Epithelial cell of proximal tubule (primary cell): ENCODE measurements at regions not wholly inside any gene's neighbourhood (a gene's known extent, or its start where the extent isn't known, plus 50 kb on each side); places are given as distances from the start of the nearest gene placed in this dataset.

ENCODE experiments used
- DNase-seq: peaks from one replicate; pipeline ENCODE4 v3.0.0-alpha.2; 2011; ENCODE audit warnings: low read depth
- H3K4me3 ChIP-seq: 2 replicates; pipeline ENCODE4 v1.5.1; 2011; ENCODE audit warnings: low read depth, mild to moderate bottlenecking, low read length
- TF ChIP-seq, protein P1 (sequence below): conservative IDR thresholded peaks from 2 replicates; pipeline ENCODE4 v1.5.1; 2012; ENCODE audit warnings: low read depth, mild to moderate bottlenecking, low read length

DNA sequence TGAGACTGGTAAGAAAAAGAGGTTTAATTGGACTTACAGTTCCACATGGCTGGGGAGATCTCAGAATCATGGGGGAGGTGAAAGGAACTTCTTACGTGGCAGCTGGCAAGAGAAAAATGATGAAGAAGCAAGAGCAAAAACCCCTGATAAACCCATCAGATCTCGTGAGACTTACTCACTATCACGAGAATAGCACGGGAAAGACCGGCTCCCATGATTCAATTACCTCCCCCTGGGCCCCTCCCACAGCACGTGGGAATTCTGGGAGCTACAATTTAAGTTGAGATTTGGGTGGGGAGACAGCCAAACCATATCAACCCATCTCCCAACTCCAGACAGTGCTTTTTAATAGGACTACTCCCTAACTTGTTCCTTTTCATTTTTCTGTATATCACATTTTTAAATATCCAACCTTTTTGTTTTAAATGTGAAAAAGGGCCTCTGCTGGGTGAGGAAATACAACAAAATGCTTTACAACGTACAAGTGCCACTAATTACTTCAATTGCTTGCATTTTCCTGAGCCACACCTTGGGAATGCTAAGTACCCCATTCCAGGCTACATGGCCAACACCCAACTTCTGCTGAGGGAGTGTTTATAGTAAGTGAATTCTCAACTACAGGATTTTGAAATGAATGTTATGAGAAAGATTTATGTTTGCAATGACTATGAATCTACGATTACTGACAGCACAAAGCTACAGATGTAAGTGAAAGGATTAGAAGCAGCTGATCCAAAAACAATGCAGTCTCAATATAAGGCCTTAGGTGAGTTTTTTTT lies 294.1 kb upstream of the CD180 start:
- DNase-seq = no peak
- TF ChIP-seq, protein P1, sequence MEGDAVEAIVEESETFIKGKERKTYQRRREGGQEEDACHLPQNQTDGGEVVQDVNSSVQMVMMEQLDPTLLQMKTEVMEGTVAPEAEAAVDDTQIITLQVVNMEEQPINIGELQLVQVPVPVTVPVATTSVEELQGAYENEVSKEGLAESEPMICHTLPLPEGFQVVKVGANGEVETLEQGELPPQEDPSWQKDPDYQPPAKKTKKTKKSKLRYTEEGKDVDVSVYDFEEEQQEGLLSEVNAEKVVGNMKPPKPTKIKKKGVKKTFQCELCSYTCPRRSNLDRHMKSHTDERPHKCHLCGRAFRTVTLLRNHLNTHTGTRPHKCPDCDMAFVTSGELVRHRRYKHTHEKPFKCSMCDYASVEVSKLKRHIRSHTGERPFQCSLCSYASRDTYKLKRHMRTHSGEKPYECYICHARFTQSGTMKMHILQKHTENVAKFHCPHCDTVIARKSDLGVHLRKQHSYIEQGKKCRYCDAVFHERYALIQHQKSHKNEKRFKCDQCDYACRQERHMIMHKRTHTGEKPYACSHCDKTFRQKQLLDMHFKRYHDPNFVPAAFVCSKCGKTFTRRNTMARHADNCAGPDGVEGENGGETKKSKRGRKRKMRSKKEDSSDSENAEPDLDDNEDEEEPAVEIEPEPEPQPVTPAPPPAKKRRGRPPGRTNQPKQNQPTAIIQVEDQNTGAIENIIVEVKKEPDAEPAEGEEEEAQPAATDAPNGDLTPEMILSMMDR = no peak
- no peak overlapping the region for H3K4me3 ChIP-seq

DNA sequence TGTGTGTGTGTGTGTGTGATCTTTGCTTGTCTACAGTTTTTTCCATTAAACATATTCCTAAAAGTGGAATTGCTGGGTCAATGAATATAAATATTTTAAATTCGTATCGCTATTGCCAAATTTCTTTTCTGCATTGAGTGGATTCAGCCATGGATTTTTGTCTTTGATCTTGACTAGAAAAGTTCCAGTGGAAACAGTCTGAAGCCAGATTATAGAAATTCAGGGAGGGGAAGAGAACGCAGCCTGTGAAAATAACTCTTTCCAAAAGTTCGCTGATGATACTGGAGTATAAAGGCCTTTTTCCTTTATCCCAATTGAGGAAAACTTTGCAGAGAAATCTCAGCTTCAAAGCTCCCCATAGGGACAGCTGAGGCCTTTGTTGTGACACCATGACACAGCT lies 292.3 kb upstream of the CD180 start:
- TF ChIP-seq, protein P1 = no peak
- no peak for DNase-seq
- H3K4me3 ChIP-seq = no peak overlapping the region

DNA sequence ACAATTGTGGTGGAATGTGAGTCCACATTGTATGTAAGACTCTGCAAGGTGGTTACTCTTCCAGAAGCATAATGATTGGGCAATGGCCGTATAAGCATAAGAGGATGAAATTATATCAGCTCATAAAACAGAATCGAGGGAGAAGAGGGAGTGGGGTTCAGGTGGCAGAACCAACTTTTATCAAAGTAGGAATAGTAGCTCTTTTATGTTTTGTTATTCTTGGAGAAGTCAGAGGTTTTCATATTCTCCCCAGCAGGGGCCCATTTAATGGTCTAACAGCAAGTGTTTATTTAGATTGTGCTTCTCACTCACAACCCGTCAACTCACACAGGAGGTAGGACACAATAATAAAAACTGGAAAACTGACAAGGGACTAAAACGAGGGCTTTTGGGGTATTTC lies 291.3 kb upstream of the CD180 start:
- TF ChIP-seq, protein P1 = no peak
- no peak for DNase-seq
- H3K4me3 ChIP-seq = no peak overlapping the region

DNA sequence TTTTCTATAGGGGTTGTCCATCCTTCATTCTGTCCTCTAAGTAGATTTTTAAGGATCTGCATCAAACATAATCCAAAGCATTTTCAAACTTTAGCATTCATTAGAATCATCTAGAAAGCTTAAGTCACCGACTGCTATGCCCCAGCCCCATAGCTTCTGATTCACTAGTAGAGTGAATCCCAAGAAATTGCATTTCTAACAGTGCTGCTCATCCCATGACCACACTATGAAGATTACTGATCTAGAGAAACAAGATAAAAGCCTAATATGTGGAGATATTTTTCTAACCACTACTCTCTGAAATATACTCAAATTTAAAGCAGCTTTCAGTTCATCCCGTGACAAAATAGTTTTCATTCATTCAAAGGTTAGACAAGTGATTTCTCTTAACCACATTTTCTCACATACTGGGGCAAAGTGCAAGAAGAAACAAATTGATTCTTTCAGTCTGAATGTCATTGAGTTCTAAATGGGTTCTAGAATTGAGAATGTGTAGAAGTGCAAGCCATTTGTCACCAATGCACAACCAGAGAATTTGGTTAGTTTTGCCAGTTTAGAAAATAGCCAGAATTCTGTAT lies 286.9 kb upstream of the CD180 start:
- DNase-seq = no peak
- H3K4me3 ChIP-seq = no peak overlapping the region
- TF ChIP-seq, protein P1 = no peak

DNA sequence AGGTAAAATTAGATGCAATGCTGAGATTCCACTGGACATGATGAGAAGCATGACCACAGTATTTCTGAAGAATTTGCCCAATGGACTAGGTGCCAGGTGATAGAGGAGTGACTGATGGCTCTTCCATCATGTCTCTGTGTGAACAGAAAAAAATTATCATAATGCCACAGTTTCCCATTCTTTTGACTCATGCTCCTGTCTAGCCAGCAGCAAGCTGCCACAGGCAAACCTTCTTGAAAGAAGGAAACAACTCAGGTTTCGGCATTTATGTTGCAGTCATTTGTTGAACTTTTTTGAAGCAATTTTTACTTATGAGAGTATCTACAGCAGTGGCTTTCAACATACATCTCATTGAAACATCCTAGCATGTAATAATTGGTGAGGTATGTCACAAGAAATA lies 284.8 kb upstream of the CD180 start:
- DNase-seq = no peak
- H3K4me3 ChIP-seq = no peak overlapping the region
- TF ChIP-seq, protein P1 = no peak

DNA sequence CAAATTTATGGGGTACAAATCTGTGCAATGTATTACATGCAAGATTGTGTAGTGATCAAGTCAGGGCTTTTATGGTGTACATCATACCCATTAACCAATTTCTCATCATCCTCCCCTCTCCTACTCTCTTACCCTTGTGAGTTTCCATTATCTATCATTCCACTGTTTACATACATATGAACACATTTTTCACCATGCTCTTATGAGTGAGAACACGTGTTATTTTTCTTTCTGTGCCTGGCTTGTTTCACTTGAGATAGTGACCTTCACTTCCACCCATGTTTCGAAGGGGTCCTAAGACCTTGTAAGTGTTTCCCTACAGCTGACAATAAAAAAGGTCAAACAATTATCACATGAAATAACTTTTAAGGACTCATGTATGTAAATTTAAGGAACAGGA lies 281.7 kb upstream of the CD180 start:
- no peak overlapping the region for H3K4me3 ChIP-seq
- TF ChIP-seq, protein P1 = no peak

GRCh38 chr5:67476995-67477394 lies 280.4 kb upstream of the CD180 start:
- TF ChIP-seq, protein P1 = no peak
- no peak for DNase-seq
- H3K4me3 ChIP-seq = no peak overlapping the region

More for the DNA sequence above, 281.7 kb upstream of the CD180 start:
- no peak for DNase-seq
